SK-N-MC (cell line): ENCODE measurements at regions not wholly inside any gene's neighbourhood (a gene's known extent, or its start where the extent isn't known, plus 50 kb on each side); places are given as distances from the start of the nearest gene placed in this dataset.

Experiments used
- EZH2 ChIP-seq: fragments of 200-600 bp; sonication (generic); IDR thresholded peaks from one replicate; pipeline ENCODE4 v1.6.1; 2017; ENCODE audit warnings: antibody characterized with exemption
- POLR2AphosphoS5 ChIP-seq: IDR thresholded peaks from 2 replicates; pipeline ENCODE4 v1.6.1; 2012; ENCODE audit warnings: mild to moderate bottlenecking, low read depth, low read length, borderline replicate concordance

- TF ChIP-seq POLR2AphosphoS5 (no peak), EZH2 (no peak)
Observed at GRCh38 chr2:406231-406630, 118.3 kb upstream of the ALKAL2 start.
